D721Med (cell line): ENCODE measurements at regions not wholly inside any gene's neighbourhood (a gene's known extent, or its start where the extent isn't known, plus 50 kb on each side); places are given as distances from the start of the nearest gene placed in this dataset.

ENCODE experiments used
- DNase-seq: peaks from one replicate; pipeline ENCODE4 v3.0.0; 2011; ENCODE audit warnings: low spot score; ENCODE audit not compliant: insufficient read length
- FAIRE-seq: peaks from 2 replicates; lab custom pipeline; 2011; peaks lifted over from hg19 to GRCh38; lab: Jason Lieb, UNC
- CTCF ChIP-seq: IDR thresholded peaks from 2 replicates; pipeline ENCODE4 v1.5.1; 2012; ENCODE audit warnings: mild to moderate bottlenecking, control low read depth; ENCODE audit not compliant: insufficient read depth; ENCODE audit errors: missing control alignments

GRCh38 chr19:31096062-31096830 lies 253.0 kb downstream of the TSHZ3 start:
- no peak for TF ChIP-seq CTCF
- no peak for FAIRE-seq

GRCh38 chr19:31095100-31095804 lies 254.0 kb downstream of the TSHZ3 start:
- DNase-seq (no peak), FAIRE-seq (peak; percentile 88)
- TF ChIP-seq CTCF, result no peak

More at GRCh38 chr19:31096062-31096830, 253.0 kb downstream of the TSHZ3 start:
- no peak for DNase-seq

GRCh38 chr19:31092274-31092673 lies 257.0 kb downstream of the TSHZ3 start:
- DNase-seq (no peak), FAIRE-seq (no peak)
- no peak for TF ChIP-seq CTCF

GRCh38 chr19:31089681-31090080 lies 259.6 kb downstream of the TSHZ3 start:
- FAIRE-seq, result no peak
- no peak for DNase-seq
- TF ChIP-seq CTCF, result no peak

- TF ChIP-seq CTCF, result no peak
- FAIRE-seq, result no peak
- no peak for DNase-seq
Observed at GRCh38 chr19:31085125-31085524, 264.1 kb downstream of the TSHZ3 start.

GRCh38 chr19:31083105-31083504 lies 266.1 kb downstream of the TSHZ3 start:
- DNase-seq (no peak), FAIRE-seq (no peak)
- TF ChIP-seq CTCF, result no peak
